ENCODE measurements at regions not wholly inside any gene's neighbourhood (a gene's known extent, or its start where the extent isn't known, plus 50 kb on each side); places are given as distances from the start of the nearest gene placed in this dataset.

GRCh38 chr7:31228957-31229356 lies 111.6 kb downstream of the NEUROD6 start:
- TF ChIP-seq POLR2A (IDR thresholded peaks at IDR 0.05; ENCODE audit: low read length) (no peak), GATA1 (IDR thresholded peaks at IDR 0.05; ENCODE audit: low read depth, low read length) (no peak)
